OCI-LY3 (cell line): ENCODE measurements at regions not wholly inside any gene's neighbourhood (a gene's known extent, or its start where the extent isn't known, plus 50 kb on each side); places are given as distances from the start of the nearest gene placed in this dataset.

Source experiments
- H2AFZ ChIP-seq: fragments of 200-600, 300-600 bp; shearing (Covaris generic); 2 replicates; pipeline ENCODE4 v1.6.0; 2014; ENCODE audit warnings: antibody characterized with exemption, low read depth, low read length
- H3K27ac ChIP-seq: fragments of 200-600, 300-600 bp; sonication (generic); 2 replicates; pipeline ENCODE4 v1.5.1; 2014; ENCODE audit warnings: mild to moderate bottlenecking, low read length, moderate library complexity, mixed read lengths
- H3K27me3 ChIP-seq: fragments of 200-600, 300-600 bp; sonication (generic); 2 replicates; pipeline ENCODE4 v1.6.1; 2014; ENCODE audit warnings: low read depth, low read length, mixed read lengths
- H3K36me3 ChIP-seq: fragments of 200-600, 300-600 bp; sonication (generic); replicated peaks from 2 replicates; pipeline ENCODE3; 2014; ENCODE audit warnings: low read depth, low read length, mixed read lengths
- H3K4me1 ChIP-seq: fragments of 300-600, 200-600 bp; sonication (generic); 2 replicates; pipeline ENCODE4 v1.6.1; 2014; ENCODE audit warnings: low read length, mixed read lengths
- H3K4me2 ChIP-seq: fragments of 200-600, 300-600 bp; sonication (generic); 2 replicates; pipeline ENCODE4 v1.6.1; 2014; ENCODE audit warnings: low read length, mixed read lengths
- H3K4me3 ChIP-seq: fragments of 300-600, 200-600 bp; sonication (generic); 2 replicates; pipeline ENCODE4 v1.5.1; 2014; ENCODE audit warnings: antibody characterized with exemption, mild to moderate bottlenecking, low read length, moderate library complexity
- H3K79me2 ChIP-seq: fragments of 300-600, 200-600 bp; shearing (Covaris generic); 2 replicates; pipeline ENCODE4 v1.6.1; 2014; ENCODE audit warnings: mild to moderate bottlenecking, low read length, mixed read lengths
- H3K9ac ChIP-seq: fragments of 300-600, 200-600 bp; shearing (Covaris generic); 2 replicates; pipeline ENCODE4 v1.6.0; 2014; ENCODE audit warnings: mild to moderate bottlenecking, low read length, moderate library complexity
- H3K9me3 ChIP-seq: fragments of 200-600, 300-600 bp; shearing (Covaris generic); 2 replicates; pipeline ENCODE4 v1.6.1; 2014; ENCODE audit warnings: low read length, mixed read lengths; ENCODE audit not compliant: insufficient read depth
- H4K20me1 ChIP-seq: fragments of 200-600, 300-600 bp; sonication (generic); 2 replicates; pipeline ENCODE4 v1.6.1; 2016; ENCODE audit warnings: low read length, mixed read lengths; ENCODE audit not compliant: insufficient read depth
- CTCF ChIP-seq: fragments of 200-600, 300-600 bp; sonication (generic); IDR thresholded peaks from 2 replicates; pipeline ENCODE4 v1.5.1; 2014; ENCODE audit warnings: antibody characterized with exemption, low read length, low read depth
- EZH2phosphoT487 ChIP-seq: fragments of 200-600 bp; shearing (Covaris generic); IDR thresholded peaks from 2 replicates; pipeline ENCODE4 v1.6.1; 2018; ENCODE audit warnings: antibody characterized with exemption, mixed run types, low read depth

- no peak overlapping the region for H3K27ac ChIP-seq
- no peak overlapping the region for H3K4me2 ChIP-seq
- H3K9ac ChIP-seq = no peak overlapping the region
- no peaks in the 10 kb centered on the region for H4K20me1 ChIP-seq
- H2AFZ ChIP-seq = no peak overlapping the region
- no peak for TF ChIP-seq EZH2phosphoT487
- TF ChIP-seq CTCF = no peak
- H3K4me3 ChIP-seq = no peak overlapping the region
- H3K4me1 ChIP-seq = no peaks in the 10 kb centered on the region
- H3K9me3 ChIP-seq = no peaks in the 10 kb centered on the region
- no peaks in the 10 kb centered on the region for H3K79me2 ChIP-seq
- no peaks in the 10 kb centered on the region for H3K36me3 ChIP-seq
- H3K27me3 ChIP-seq = peaks cover 7% of the 10 kb centered on the region
Measured at GRCh38 chr10:78383378-78384048, 349.9 kb downstream of the RPS24 start.

DNA sequence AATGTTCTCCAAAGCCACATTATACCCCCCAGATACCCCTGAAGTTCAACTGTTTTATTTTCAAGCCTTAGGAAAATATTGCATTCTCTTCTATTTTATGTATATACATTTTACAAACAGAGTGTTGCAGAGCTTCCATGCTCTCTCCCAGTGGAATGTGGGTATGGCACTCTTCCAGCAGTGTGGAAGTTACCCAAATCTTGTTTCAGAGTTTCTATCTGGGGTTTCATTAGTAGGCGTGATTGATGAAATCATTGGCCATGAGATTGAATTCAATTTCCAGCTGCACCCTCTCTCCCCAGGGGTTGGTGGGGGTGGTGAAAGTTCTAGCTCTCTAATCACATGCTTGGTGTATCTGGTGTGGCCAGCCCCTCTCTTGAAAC is 350.4 kb downstream of the RPS24 start:
- TF ChIP-seq CTCF (no peak), EZH2phosphoT487 (no peak)
- no peaks in the 10 kb centered on the region for H3K9me3 ChIP-seq

DNA sequence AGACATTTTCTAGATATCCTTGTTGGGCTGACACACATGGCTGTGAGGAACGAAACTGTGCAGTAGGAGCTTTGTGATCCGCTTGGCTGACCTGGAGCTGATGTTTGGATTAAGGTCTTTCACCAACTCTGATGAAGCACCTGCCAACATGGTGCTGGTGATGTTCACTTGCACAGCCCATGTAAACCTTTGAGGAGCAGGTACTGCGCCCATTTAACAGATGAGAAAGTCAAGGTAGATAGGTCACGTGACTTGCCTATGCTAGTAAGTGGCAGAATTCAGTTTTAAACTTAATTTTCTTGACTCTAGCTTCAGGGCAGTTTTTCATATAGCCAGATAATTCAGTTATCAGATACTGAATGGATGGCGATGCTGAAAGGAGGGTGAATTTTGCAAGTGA is 351.9 kb downstream of the RPS24 start:
- TF ChIP-seq EZH2phosphoT487 (no peak), CTCF (no peak)
- H3K27me3 ChIP-seq = peaks cover 7% of the 10 kb centered on the region; the same call in 1 of the 2 replicates

More for the DNA sequence above, 350.4 kb downstream of the RPS24 start:
- no peaks in the 10 kb centered on the region for H3K79me2 ChIP-seq
- no peaks in the 10 kb centered on the region for H3K4me1 ChIP-seq
- no peak overlapping the region for H3K27ac ChIP-seq
- no peaks in the 10 kb centered on the region for H3K36me3 ChIP-seq
- H3K9ac ChIP-seq = no peak overlapping the region
- H3K27me3 ChIP-seq = peaks cover 7% of the 10 kb centered on the region
- no peak overlapping the region for H3K4me3 ChIP-seq
- H2AFZ ChIP-seq = no peak overlapping the region
- H4K20me1 ChIP-seq = no peaks in the 10 kb centered on the region
- H3K4me2 ChIP-seq = no peak overlapping the region

DNA sequence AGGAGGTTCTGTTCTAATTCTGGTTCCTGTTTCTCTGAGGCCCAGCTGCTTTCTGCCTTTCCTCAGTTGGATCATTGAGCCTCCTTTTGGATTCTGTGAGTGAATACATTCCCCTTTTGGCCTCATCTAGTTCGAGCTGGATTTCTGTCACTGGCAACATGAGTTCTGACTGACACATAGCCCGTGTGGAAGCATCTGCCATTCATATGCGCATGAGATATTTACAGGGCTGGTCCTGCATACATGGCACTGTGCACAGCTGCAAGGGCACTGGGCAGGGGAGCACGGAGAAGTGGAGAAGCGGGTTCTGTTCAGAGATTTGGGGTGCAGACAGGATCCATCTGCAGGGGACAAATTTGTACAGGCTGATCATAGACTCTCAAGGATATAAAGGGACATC is 352.8 kb downstream of the RPS24 start:
- H3K9ac ChIP-seq = no peak overlapping the region
- no peak overlapping the region for H3K4me3 ChIP-seq
- TF ChIP-seq EZH2phosphoT487 (no peak), CTCF (no peak)
- no peaks in the 10 kb centered on the region for H3K4me1 ChIP-seq
- no peak overlapping the region for H3K27ac ChIP-seq
- H3K27me3 ChIP-seq = peaks cover 7% of the 10 kb centered on the region; the same call in 1 of the 2 replicates
- H3K4me2 ChIP-seq = no peak overlapping the region
- no peaks in the 10 kb centered on the region for H3K36me3 ChIP-seq
- H3K79me2 ChIP-seq = no peaks in the 10 kb centered on the region
- no peaks in the 10 kb centered on the region for H4K20me1 ChIP-seq
- H2AFZ ChIP-seq = no peak overlapping the region
- H3K9me3 ChIP-seq = no peaks in the 10 kb centered on the region

More for the DNA sequence above, 351.9 kb downstream of the RPS24 start:
- Histone ChIP-seq H4K20me1 (no peaks in the 10 kb centered on the region), H3K36me3 (no peaks in the 10 kb centered on the region), H3K4me2 (no peak overlapping the region), H3K27ac (no peak overlapping the region), H3K4me1 (no peaks in the 10 kb centered on the region), H3K9me3 (no peaks in the 10 kb centered on the region), H3K79me2 (no peaks in the 10 kb centered on the region), H3K4me3 (no peak overlapping the region), H2AFZ (no peak overlapping the region), H3K9ac (no peak overlapping the region)
